Ascending aorta (tissue), 2 donors: ENCODE measurements at regions not wholly inside any gene's neighbourhood (a gene's known extent, or its start where the extent isn't known, plus 50 kb on each side); places are given as distances from the start of the nearest gene placed in this dataset.

Experiments used
- DNase-seq, 2 donors: peaks; one replicate each; pipeline ENCODE4 v3.0.0-alpha.2; 2019; ENCODE audit warnings: low spot score in 2 of 2
- H3K27ac ChIP-seq, 2 donors: fragments of 200-600 bp; sonication (generic); one replicate each; pipeline ENCODE4 v1.5.1; 2016 to 2017; ENCODE audit warnings: mild to moderate bottlenecking in 1 of 2
- H3K27me3 ChIP-seq: fragments of 200-600 bp; sonication (generic); one replicate; pipeline ENCODE4 v1.5.1; 2017
- H3K36me3 ChIP-seq, 2 donors: fragments of 200-600 bp; sonication (generic); one replicate each; pipeline ENCODE4 v1.5.1; 2016
- H3K4me1 ChIP-seq, 2 donors: fragments of 200-600 bp; sonication (generic); one replicate each; pipeline ENCODE4 v1.5.1; 2016 to 2017; ENCODE audit warnings: mild to moderate bottlenecking in 1 of 2
- H3K4me3 ChIP-seq, 2 donors: fragments of 200-600 bp; sonication (generic); one replicate each; pipeline ENCODE4 v1.5.1; 2016 to 2017; ENCODE audit warnings: mild to moderate bottlenecking in 1 of 2
- H3K9me3 ChIP-seq, 2 donors: fragments of 200-600 bp; sonication (generic); one replicate each; pipeline ENCODE4 v1.5.1; 2016
- CTCF ChIP-seq, 3 experiments: fragments of 200-600 bp in 2 of 3; fragments of 450-650 bp in 1 of 3; sonication (generic) in 2 of 3; IDR thresholded peaks; one replicate each; pipeline ENCODE4 v1.5.1; 2016 to 2019; ENCODE audit warnings: antibody characterized with exemption in 3 of 3, mild to moderate bottlenecking in 1 of 3, moderate library complexity in 1 of 3
- intact Hi-C: fragments of 100-400 bp; cut with DNase I; formaldehyde crosslinking; loops from one replicate; pipeline ENCODE4 v1.15.1; 2023

- no peak for TF ChIP-seq CTCF (IDR thresholded peaks at IDR 0.05)
- Histone ChIP-seq H3K4me1 (no peaks in the 10 kb centered on the region), H3K36me3 (no peaks in the 10 kb centered on the region), H3K9me3 (peaks cover 0 to 8% of the 10 kb centered on the region in 2 donors), H3K4me3 (no peak overlapping the region), H3K27ac (no peak overlapping the region), H3K27me3 (no peaks in the 10 kb centered on the region)
- no peak for DNase-seq
- intact Hi-C loops, result no loop called here
Observed at GRCh38 chr1:90100566-90100965, 105.7 kb downstream of the ZNF326 start.

GRCh38 chr1:90092441-90092840 lies 97.5 kb downstream of the ZNF326 start:
- peaks cover 0 to 11% of the 10 kb centered on the region in 2 donors for H3K9me3 ChIP-seq
- no peaks in the 10 kb centered on the region for H3K4me1 ChIP-seq
- no peak overlapping the region for H3K27ac ChIP-seq
- no peak for TF ChIP-seq CTCF (IDR thresholded peaks at IDR 0.05)
- intact Hi-C loops, result no loop called here
- DNase-seq, result no peak
- no peaks in the 10 kb centered on the region for H3K36me3 ChIP-seq
- H3K4me3 ChIP-seq, result no peak overlapping the region
- H3K27me3 ChIP-seq, result no peaks in the 10 kb centered on the region
